A549 (cell line): ENCODE measurements at regions not wholly inside any gene's neighbourhood (a gene's known extent, or its start where the extent isn't known, plus 50 kb on each side); places are given as distances from the start of the nearest gene placed in this dataset.

Experiments
- ATAC-seq, 2 experiments: fragments of 200-7000 bp in 1 of 2; fragments of >200 bp in 1 of 2; cut with Nextera tagmentation in 1 of 2; cut with Tn5 transposase in 1 of 2; 3 replicates each; pipeline versions ENCODE4 v1.8.0 to v1.9.1; 2018 to 2020; ENCODE audit warnings: mild to moderate bottlenecking in 1 of 2, moderate library complexity in 1 of 2
- CTCF ChIA-PET: fragments of 300-600 bp; sonication (Branson Sonifier 250); formaldehyde crosslinking; extraction: SDS; loops from one replicate; lab custom pipeline; 2021; ENCODE audit warnings: antibody characterized with exemption, inconsistent platforms; lab: Yijun Ruan, JAX
- POLR2A ChIA-PET: fragments of 350-600 bp; formaldehyde crosslinking; extraction: SDS; loops from one replicate; lab custom pipeline; 2021; ENCODE audit warnings: antibody characterized with exemption, inconsistent platforms; lab: Yijun Ruan, JAX
- DNase-seq, 2 experiments: peaks; one replicate each; pipeline versions ENCODE4 v3.0.0 to v3.0.0-alpha.2; 2011 to 2016; ENCODE audit warnings: low read depth in 1 of 2, low spot score in 1 of 2
- FAIRE-seq: peaks from 2 replicates; lab custom pipeline; 2011; peaks lifted over from hg19 to GRCh38; lab: Jason Lieb, UNC
- H3K27ac ChIP-seq, 2 experiments: fragments of >200 bp; sonication (Bioruptor Twin); formaldehyde crosslinking; 3 replicates each; pipeline ENCODE4 v1.5.1; 2016 to 2017
- H3K4me1 ChIP-seq: fragments of >200 bp; sonication (Bioruptor Twin); formaldehyde crosslinking; 3 replicates; pipeline ENCODE4 v1.6.1; 2016
- H3K4me2 ChIP-seq: fragments of >200 bp; sonication (Bioruptor Twin); formaldehyde crosslinking; 3 replicates; pipeline ENCODE4 v1.6.1; 2016
- H3K4me3 ChIP-seq: fragments of >200 bp; sonication (Bioruptor Twin); formaldehyde crosslinking; 3 replicates; pipeline ENCODE4 v1.5.1; 2016
- H3K9me3 ChIP-seq: fragments of >200 bp; sonication (Bioruptor Twin); formaldehyde crosslinking; 3 replicates; pipeline ENCODE4 v1.6.1; 2016
- ATOH8 ChIP-seq: fragments of 250-450 bp; sonication (Bioruptor Pico); IDR thresholded peaks from 2 replicates; pipeline ENCODE4 v1.5.0; 2020; ENCODE audit warnings: low read depth, mild to moderate bottlenecking, moderate library complexity
- BCL3 ChIP-seq: fragments of >200 bp; sonication (Bioruptor Twin); formaldehyde crosslinking; IDR thresholded peaks from 3 replicates; pipeline ENCODE4 v1.6.1; 2016
- BHLHE40 ChIP-seq: IDR thresholded peaks from 2 replicates; pipeline ENCODE4 v1.6.1; 2012; ENCODE audit warnings: low read depth, low read length, inconsistent platforms
- CBX2 ChIP-seq: fragments of 200-600 bp; sonication (generic); IDR thresholded peaks from 2 replicates; pipeline ENCODE4 v1.6.1; 2016; ENCODE audit warnings: low read depth, mild to moderate bottlenecking, borderline replicate concordance
- CBX8 ChIP-seq: fragments of 200-600 bp; sonication (generic); IDR thresholded peaks from 2 replicates; pipeline ENCODE4 v1.6.1; 2016
- CEBPB ChIP-seq, 2 experiments: fragments of >200 bp in 1 of 2; sonication (Bioruptor Twin) in 1 of 2; formaldehyde crosslinking in 1 of 2; IDR thresholded peaks; 2 replicates each; pipeline ENCODE4 v1.6.1; 2012 to 2016
- CHD4 ChIP-seq: fragments of 200-600 bp; sonication (generic); IDR thresholded peaks from 2 replicates; pipeline ENCODE4 v1.6.1; 2016; ENCODE audit warnings: antibody characterized with exemption, mild to moderate bottlenecking, borderline replicate concordance
- EHF ChIP-seq: fragments of 250-450 bp; sonication (Bioruptor Pico); IDR thresholded peaks from 2 replicates; pipeline ENCODE4 v1.5.0; 2020; ENCODE audit warnings: mild to moderate bottlenecking
- EHMT2 ChIP-seq: fragments of 200-600 bp; sonication (generic); IDR thresholded peaks from 2 replicates; pipeline ENCODE4 v1.6.1; 2016; ENCODE audit warnings: antibody characterized with exemption, low read depth, mild to moderate bottlenecking, moderate library complexity
- FOXS1 ChIP-seq: fragments of 250-450 bp; sonication (Bioruptor Pico); IDR thresholded peaks from 2 replicates; pipeline ENCODE4 v1.5.0; 2020; ENCODE audit warnings: mild to moderate bottlenecking, moderate library complexity
- GATA3 ChIP-seq: IDR thresholded peaks from 2 replicates; pipeline ENCODE4 v1.6.1; 2012; ENCODE audit warnings: borderline replicate concordance
- HDAC2 ChIP-seq: fragments of 200-600 bp; sonication (generic); IDR thresholded peaks from 2 replicates; pipeline ENCODE4 v1.6.1; 2016
- HEYL ChIP-seq: fragments of 250-450 bp; sonication (Bioruptor Pico); IDR thresholded peaks from 2 replicates; pipeline ENCODE4 v1.8.0; 2021; ENCODE audit warnings: mild to moderate bottlenecking, moderate library complexity
- HMGXB4 ChIP-seq: fragments of 250-450 bp; sonication (Bioruptor Pico); IDR thresholded peaks from 2 replicates; pipeline ENCODE4 v1.5.0; 2021; ENCODE audit warnings: mild to moderate bottlenecking, moderate library complexity, borderline replicate concordance
- HOXA7 ChIP-seq: fragments of 250-450 bp; sonication (Bioruptor Pico); IDR thresholded peaks from 2 replicates; pipeline ENCODE4 v1.5.0; 2020; ENCODE audit warnings: mild to moderate bottlenecking, moderate library complexity
- HOXB13 ChIP-seq: fragments of 250-450 bp; sonication (Bioruptor Pico); IDR thresholded peaks from 2 replicates; pipeline ENCODE4 v1.5.0; 2020; ENCODE audit warnings: low read depth, mild to moderate bottlenecking, moderate library complexity
- JUN ChIP-seq, 2 experiments: fragments of >200 bp; sonication (Bioruptor Twin); formaldehyde crosslinking; IDR thresholded peaks; 2 replicates in 1 of 2; 3 replicates in 1 of 2; pipeline ENCODE4 v1.6.1; 2016 to 2017
- JUNB ChIP-seq: fragments of >200 bp; sonication (Bioruptor Twin); formaldehyde crosslinking; IDR thresholded peaks from 2 replicates; pipeline ENCODE4 v1.6.1; 2016
- NR3C1 ChIP-seq: fragments of >200 bp; sonication (Bioruptor Twin); formaldehyde crosslinking; IDR thresholded peaks from 3 replicates; pipeline ENCODE4 v1.6.1; 2017
- RAD21 ChIP-seq, 2 experiments: fragments of >200 bp in 1 of 2; sonication (Bioruptor Twin) in 1 of 2; formaldehyde crosslinking in 1 of 2; IDR thresholded peaks in 1 of 2; conservative IDR thresholded peaks in 1 of 2; 2 replicates in 1 of 2; 3 replicates in 1 of 2; pipeline ENCODE4 v1.6.1; 2012 to 2018; ENCODE audit warnings: inconsistent platforms in 1 of 2
- RARB ChIP-seq: fragments of 250-450 bp; sonication (Bioruptor Pico); IDR thresholded peaks from 2 replicates; pipeline ENCODE4 v1.8.0; 2021; ENCODE audit warnings: mild to moderate bottlenecking, moderate library complexity
- RCOR1 ChIP-seq: fragments of 150-350 bp; IDR thresholded peaks from 2 replicates; pipeline ENCODE4 v1.6.1; 2014; ENCODE audit warnings: antibody characterized with exemption, low read length, low read depth
- RFX5 ChIP-seq: fragments of 450-650 bp; IDR thresholded peaks from 2 replicates; pipeline ENCODE4 v1.7.1; 2014; ENCODE audit warnings: antibody characterized with exemption, mild to moderate bottlenecking, moderate library complexity
- RNF2 ChIP-seq: fragments of 200-600 bp; sonication (generic); IDR thresholded peaks from 2 replicates; pipeline ENCODE4 v1.6.1; 2016; ENCODE audit warnings: low read depth, mild to moderate bottlenecking, antibody characterized with exemption, moderate library complexity, borderline replicate concordance
- SMC3 ChIP-seq: fragments of >200 bp; sonication (Bioruptor Twin); formaldehyde crosslinking; IDR thresholded peaks from 3 replicates; pipeline ENCODE4 v1.6.1; 2018; ENCODE audit warnings: inconsistent platforms
- SREBF2 ChIP-seq: fragments of 450-650 bp; IDR thresholded peaks from 2 replicates; pipeline ENCODE4 v1.6.1; 2014; ENCODE audit warnings: mild to moderate bottlenecking, moderate library complexity
- TP53 ChIP-seq: fragments of 250-450 bp; sonication (Bioruptor Pico); IDR thresholded peaks from 2 replicates; pipeline ENCODE4 v1.5.0; 2021; ENCODE audit warnings: mild to moderate bottlenecking, moderate library complexity
- ZFP36 ChIP-seq: fragments of 450-650 bp; IDR thresholded peaks from 2 replicates; pipeline ENCODE4 v1.6.1; 2014; ENCODE audit warnings: borderline replicate concordance; ENCODE audit not compliant: partially characterized antibody
- ZNF302 ChIP-seq: fragments of 250-450 bp; sonication (Bioruptor Pico); IDR thresholded peaks from 2 replicates; pipeline ENCODE4 v1.9.0; 2021; ENCODE audit warnings: inconsistent platforms, mild to moderate bottlenecking, moderate library complexity
- ZSCAN20 ChIP-seq: fragments of 250-450 bp; sonication (Bioruptor Pico); IDR thresholded peaks from 2 replicates; pipeline ENCODE4 v1.8.0; 2022; ENCODE audit warnings: mild to moderate bottlenecking, moderate library complexity
- WGBS: methylation state at CpG from one replicate; pipeline ENCODE4 v1.1.6; 2017; ENCODE audit errors: missing lambda C conversion rate; 5-methylcytosine and 5-hydroxymethylcytosine counted together

GRCh38 chr3:66107855-66108254 lies 69.1 kb upstream of the MAGI1 start:
- no peaks in the 10 kb centered on the region for H3K4me1 ChIP-seq
- H3K4me3 ChIP-seq = no peak overlapping the region
- ATAC-seq (no peak), FAIRE-seq (no peak), DNase-seq (no peak)
- H3K27ac ChIP-seq = no peak overlapping the region
- no peak overlapping the region for H3K4me2 ChIP-seq
- H3K9me3 ChIP-seq = no peaks in the 10 kb centered on the region
- ChIA-PET CTCF (interaction anchor here (1.1 kb wide), 1 partner anchor 31 kb away, joined by 3 read pairs; no protein-coding TSS in a partner anchor), POLR2A (no interaction called here)
- 78% methylated on average over 4 of the region's 4 CpGs for WGBS
- TF ChIP-seq RARB = no peak
- TF ChIP-seq HEYL (CRISPR knock-in tag) = no peak
- TF ChIP-seq EHF (CRISPR knock-in tag) = no peak
- no peak for TF ChIP-seq ZNF302 (CRISPR knock-in tag)
- TF ChIP-seq CBX8 = no peak
- TF ChIP-seq GATA3 = no peak

GRCh38 chr3:66106788-66107187 lies 68.1 kb upstream of the MAGI1 start:
- FAIRE-seq = no peak
- Histone ChIP-seq H3K4me2 (no peak overlapping the region), H3K4me3 (no peak overlapping the region), H3K4me1 (no peaks in the 10 kb centered on the region), H3K27ac (no peak overlapping the region), H3K9me3 (no peaks in the 10 kb centered on the region)
- CTCF ChIA-PET = no interaction called here
- no peak for ATAC-seq
- DNase-seq = no peak
- TF ChIP-seq BHLHE40 = no peak
- WGBS = 76% methylated on average over 2 of the region's 2 CpGs
- POLR2A ChIA-PET = no interaction called here

GRCh38 chr3:66104535-66104934 lies 65.8 kb upstream of the MAGI1 start:
- no peak for DNase-seq
- H3K4me1 ChIP-seq = no peaks in the 10 kb centered on the region
- no peak for FAIRE-seq
- no peak overlapping the region for H3K27ac ChIP-seq
- ATAC-seq = no peak
- POLR2A ChIA-PET = no interaction called here
- TF ChIP-seq RNF2 (no peak), EHMT2 (no peak), HMGXB4 (no peak), JUNB (no peak), ATOH8 (CRISPR knock-in tag) (no peak), RAD21 (conservative IDR thresholded peaks at IDR 0.05 in 1 of 2, IDR thresholded peaks at IDR 0.05 in 1 of 2) (no peak), RFX5 (no peak), BCL3 (no peak), TP53 (CRISPR knock-in tag) (no peak), RCOR1 (no peak), HDAC2 (no peak), FOXS1 (CRISPR knock-in tag) (no peak)
- H3K9me3 ChIP-seq = no peaks in the 10 kb centered on the region
- CTCF ChIA-PET = no interaction called here
- no peak overlapping the region for H3K4me2 ChIP-seq
- H3K4me3 ChIP-seq = no peak overlapping the region

- no peak for TF ChIP-seq ZSCAN20 (CRISPR knock-in tag)
- TF ChIP-seq CHD4 = no peak
- TF ChIP-seq BHLHE40 = no peak
- TF ChIP-seq NR3C1 = no peak
- no peak for TF ChIP-seq ZFP36
- TF ChIP-seq SMC3 = no peak
- TF ChIP-seq RAD21 (conservative IDR thresholded peaks at IDR 0.05 in 1 of 2, IDR thresholded peaks at IDR 0.05 in 1 of 2) = no peak
- no peak for TF ChIP-seq SREBF2
- no peak for TF ChIP-seq HOXB13 (CRISPR knock-in tag)
- TF ChIP-seq TP53 (CRISPR knock-in tag) = no peak
- TF ChIP-seq HOXA7 (CRISPR knock-in tag) = no peak
- no peak for TF ChIP-seq CBX2
- TF ChIP-seq CEBPB (IDR thresholded peaks at IDR 0.05) = no peak
- TF ChIP-seq RARB = no peak
- no peak for TF ChIP-seq JUN (IDR thresholded peaks at IDR 0.05)
- TF ChIP-seq, all 56 proteins: peak for 0
- Histone ChIP-seq H3K4me3 (no peak overlapping the region), H3K4me2 (no peak overlapping the region), H3K4me1 (no peaks in the 10 kb centered on the region), H3K27ac (no peak overlapping the region), H3K9me3 (no peaks in the 10 kb centered on the region)
- CTCF ChIA-PET = no interaction called here
- FAIRE-seq (no peak), DNase-seq (no peak), ATAC-seq (no peak)
- WGBS = 62% methylated on average over 3 of the region's 3 CpGs
- POLR2A ChIA-PET = no interaction called here
Observed at GRCh38 chr3:66103729-66104128, 65.0 kb upstream of the MAGI1 start.
